ENCODE measurements at regions not wholly inside any gene's neighbourhood (a gene's known extent, or its start where the extent isn't known, plus 50 kb on each side); places are given as distances from the start of the nearest gene placed in this dataset.

DNA sequence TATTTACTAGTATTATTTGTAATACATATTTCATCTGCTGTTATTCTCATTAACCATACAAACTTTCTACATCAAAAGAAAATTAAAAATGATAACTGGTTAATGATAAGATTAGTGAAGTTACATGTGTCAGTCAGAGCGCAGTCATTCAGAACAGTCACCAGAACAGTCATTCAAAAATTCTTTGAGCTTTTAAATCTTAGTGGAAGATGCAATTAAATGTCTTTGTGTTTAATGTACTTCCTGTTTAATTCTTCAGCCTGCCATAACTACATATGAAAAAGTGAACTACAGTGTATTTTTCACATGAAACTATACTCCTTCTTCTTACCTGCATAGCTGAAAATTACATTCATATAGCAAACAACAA, 179.7 kb upstream of the NDST4 start:
- TF ChIP-seq EZH2 (IDR thresholded peaks at IDR 0.05; ENCODE audit: insufficient read depth, poor library complexity, severe bottlenecking) (no peak), EZH2phosphoT487 (IDR thresholded peaks at IDR 0.05; ENCODE audit: insufficient read depth, low read depth) (no peak)

Measured in GM23248 (cell line).